HG03575 (cell line): ENCODE measurements at regions not wholly inside any gene's neighbourhood (a gene's known extent, or its start where the extent isn't known, plus 50 kb on each side); places are given as distances from the start of the nearest gene placed in this dataset.

Experiments
- ATAC-seq: cut with Tn5 transposase; IDR thresholded peaks from one replicate; pipeline ENCODE4 v1.9.1; 2021; ENCODE audit not compliant: unreplicated experiment, insufficient number of reproducible peaks, low FRiP score; ENCODE audit errors: extremely low read depth

DNA sequence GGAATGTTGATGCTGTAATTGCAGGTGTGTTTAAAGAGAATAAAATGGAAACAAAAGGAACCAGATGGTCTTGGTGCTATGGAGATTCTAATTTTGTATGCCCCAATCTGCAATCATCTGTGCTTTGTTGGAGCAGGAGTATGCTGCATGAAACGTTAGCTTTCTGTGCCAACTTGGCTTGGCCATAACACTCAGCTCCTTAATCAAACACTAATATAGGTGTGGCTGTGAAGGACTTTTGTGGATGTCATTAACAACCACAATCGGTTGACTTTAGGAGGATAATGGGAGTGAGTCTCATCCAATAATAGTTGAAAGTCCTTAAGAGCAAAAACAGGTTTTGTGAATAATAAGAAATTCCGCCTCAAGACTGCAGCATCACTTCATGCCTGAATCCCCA lies 399.2 kb downstream of the NLGN4X start:
- ATAC-seq, result no peak

DNA sequence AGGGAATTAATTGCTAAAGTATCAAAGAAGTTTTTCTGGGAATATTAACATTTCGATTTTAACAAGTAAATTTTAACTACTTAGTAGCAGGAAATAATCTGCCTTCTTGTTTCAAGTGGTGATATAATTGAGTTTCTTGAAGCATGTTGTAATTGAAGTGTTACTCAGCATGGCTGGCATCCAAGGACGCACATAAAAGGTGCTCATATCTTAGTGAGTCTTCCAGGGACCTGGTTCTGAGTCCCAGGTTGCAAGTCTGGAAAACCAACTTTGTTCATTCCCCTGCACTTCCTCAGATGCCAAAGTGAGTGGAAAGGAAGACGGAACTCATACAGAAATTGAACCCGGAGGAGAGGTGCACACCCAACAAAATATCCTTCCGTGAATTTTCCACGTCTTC lies 399.6 kb downstream of the NLGN4X start:
- no peak for ATAC-seq

GRCh38 chrX:5823903-5824302 lies 404.8 kb downstream of the NLGN4X start:
- no peak for ATAC-seq

GRCh38 chrX:5810636-5811035 lies 418.0 kb downstream of the NLGN4X start:
- ATAC-seq, result no peak

- no peak for ATAC-seq
These were observed 421.5 kb downstream of the NLGN4X start for GRCh38 chrX:5807181-5807580.

- ATAC-seq, result no peak
These were observed 426.3 kb downstream of the NLGN4X start for GRCh38 chrX:5802391-5802790.

DNA sequence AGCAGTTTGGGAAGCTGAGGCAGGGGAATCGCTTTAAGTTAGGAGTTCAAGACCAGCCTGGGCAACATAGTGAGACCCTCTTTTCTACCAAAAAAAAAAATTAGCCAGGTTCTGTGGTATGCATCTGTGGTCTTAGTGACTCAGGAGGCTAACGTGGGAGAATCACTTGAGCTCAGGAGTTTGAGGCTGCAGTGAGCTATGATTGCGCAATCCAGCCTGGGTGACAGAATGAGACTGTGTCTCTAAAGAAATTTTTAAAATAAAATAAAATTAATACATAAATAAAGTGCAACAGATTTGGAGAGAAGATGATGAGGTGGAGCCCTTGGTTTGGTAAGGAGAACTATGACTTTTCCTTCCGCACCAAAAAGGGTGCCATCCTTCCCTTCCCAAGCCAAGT lies 436.9 kb downstream of the NLGN4X start:
- ATAC-seq, result no peak

DNA sequence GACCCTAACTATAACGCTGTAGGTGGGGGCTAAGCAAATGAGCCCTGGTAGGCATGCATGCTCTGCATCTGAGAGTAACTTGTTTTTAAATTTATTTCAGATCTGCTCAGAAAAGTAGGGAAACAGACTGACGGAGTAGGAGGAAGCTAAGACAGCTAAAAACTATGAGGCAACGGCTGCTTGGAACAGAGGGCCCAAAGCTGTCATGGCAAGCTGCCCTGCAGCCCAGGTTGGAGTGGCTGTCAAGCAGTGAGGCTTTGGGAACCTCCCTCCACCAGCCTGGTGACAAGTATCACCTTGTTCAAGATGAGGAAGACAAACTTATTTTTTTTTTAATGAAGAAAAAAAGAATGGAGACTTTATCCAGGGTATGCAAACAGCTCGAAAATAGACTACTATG lies 439.8 kb downstream of the NLGN4X start:
- ATAC-seq, result no peak

- ATAC-seq, result no peak
These were observed 447.8 kb downstream of the NLGN4X start for GRCh38 chrX:5780821-5781220.

DNA sequence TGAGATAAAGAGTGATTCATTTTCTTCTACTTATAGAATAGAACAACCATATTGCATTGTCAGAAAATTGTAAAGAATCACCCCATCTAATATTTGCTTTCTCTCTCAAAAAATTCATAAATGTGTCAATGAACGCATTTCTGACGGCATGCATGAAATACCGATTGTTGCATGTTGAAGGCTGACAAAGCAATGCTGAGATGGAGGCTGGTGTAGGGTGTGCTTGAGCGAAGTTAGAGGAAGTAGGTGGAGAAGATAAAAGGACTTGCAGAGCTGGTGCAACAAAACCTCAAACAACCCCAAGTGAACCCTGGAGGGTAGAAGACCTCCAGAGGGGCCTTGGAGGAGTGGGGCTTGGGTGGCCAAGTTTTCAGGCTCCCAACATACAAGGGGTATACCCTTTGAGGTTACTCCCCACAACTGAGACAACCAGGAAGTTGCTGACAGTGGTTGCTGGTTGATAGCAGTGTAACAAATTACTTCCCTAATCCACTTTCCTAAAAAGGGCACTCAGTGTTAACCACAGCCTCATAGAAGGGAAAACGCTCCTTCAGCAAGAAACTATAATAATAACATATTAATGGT lies 452.7 kb downstream of the NLGN4X start:
- ATAC-seq, result no peak

DNA sequence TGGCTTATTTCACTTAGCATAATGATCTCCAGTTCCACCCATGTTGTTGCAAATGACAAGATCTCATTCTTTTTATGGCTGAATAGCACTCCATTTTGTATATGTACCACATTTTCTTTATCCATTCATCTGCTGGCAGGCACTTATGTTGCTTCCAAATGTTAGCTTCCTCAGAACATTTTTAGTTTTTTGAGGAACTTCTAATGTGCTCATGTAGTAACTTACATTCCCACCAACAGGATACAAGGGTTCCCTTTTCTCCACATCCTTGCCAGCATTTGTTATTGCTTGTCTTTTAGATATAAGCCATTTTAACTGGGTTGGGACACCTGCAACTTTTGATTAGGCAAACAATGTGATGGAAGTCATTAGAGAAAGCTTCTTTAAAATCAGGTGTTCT lies 454.2 kb downstream of the NLGN4X start:
- no peak for ATAC-seq

GRCh38 chrX:5771441-5771840 lies 457.2 kb downstream of the NLGN4X start:
- ATAC-seq, result no peak

- ATAC-seq, result no peak
These were observed 472.1 kb downstream of the NLGN4X start for GRCh38 chrX:5756616-5757015.

DNA sequence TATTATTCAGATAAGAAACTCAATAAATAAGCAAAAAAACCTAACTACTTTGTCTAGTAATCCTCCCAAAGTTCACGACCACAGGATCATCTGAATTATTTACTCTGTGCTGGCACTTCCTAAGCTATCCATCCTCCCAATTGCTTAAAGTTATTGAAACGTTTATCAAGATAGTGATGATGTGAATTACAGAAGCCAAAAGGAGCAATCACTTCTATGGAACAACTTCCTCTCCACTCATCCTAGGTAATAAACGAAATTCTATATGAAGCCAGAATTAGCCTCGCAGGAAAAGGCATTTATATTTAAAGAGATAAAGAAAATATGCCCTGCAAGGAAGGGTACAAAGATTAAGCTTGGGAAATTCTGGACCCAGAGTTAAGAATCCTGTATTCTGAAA lies 475.4 kb downstream of the NLGN4X start:
- no peak for ATAC-seq

DNA sequence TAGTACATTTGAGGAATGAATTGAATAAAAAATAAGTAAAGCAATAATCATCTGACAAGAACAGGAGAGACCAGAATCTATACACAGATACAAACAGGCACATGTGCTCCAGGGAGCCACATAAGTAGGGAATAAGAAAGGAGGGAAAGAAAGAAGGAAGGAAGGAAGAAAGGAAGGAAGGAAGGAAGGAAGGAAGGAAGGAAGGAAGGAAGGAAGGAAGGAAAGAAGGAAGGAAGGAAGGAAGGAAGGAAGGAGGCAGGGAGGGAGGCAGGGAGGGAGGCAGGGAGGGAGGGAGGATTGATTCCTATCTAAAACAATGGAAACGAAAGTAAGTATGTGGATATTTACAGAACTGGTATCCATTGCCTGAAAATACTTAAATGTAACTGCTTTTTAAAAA lies 475.8 kb downstream of the NLGN4X start:
- no peak for ATAC-seq

DNA sequence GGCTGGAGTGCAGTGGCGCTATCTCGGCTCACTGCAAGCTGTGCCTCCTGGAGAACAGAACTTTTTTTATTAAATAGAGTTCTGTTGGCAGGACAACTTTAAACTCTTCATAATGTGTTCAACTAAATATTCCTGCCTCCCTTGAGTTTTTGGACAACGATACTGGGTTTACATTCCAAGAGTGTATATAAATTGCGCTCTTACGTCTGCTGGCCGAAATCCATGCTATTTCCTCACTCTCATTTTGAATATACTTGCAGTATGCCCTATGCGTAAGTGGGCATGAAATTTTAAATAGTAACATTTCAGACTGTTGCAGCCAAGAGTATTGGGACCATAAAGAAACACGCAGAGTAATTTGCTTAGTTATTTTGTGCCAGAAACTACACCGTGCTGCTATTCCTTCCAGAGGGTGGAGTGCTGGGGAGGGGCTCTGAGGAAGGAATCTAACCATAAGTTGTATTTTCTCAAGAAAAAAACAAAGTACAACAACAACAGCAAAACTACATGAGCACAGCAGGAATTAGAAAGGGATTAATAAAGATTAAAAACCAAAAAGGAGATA lies 480.0 kb downstream of the NLGN4X start:
- no peak for ATAC-seq

- ATAC-seq, result no peak
These were observed 482.4 kb downstream of the NLGN4X start for GRCh38 chrX:5746231-5746630.

DNA sequence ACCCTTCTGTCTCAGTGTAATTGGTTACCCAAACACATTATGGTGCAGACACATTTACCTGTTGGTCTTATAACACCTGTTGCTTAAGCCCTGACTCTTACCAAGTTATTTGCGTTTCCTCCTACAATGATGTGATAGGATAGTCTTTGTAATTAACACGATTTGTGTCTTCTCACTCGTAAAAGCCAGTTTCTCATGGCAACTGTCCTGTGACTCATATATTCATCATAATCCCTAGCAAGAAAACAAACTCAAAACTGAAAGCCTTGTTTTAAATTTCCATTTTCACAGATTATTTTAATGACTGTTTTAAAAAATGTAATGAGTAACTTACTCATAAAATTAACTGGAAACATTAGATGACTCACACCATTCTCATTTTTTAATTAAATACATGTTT lies 495.2 kb downstream of the NLGN4X start:
- ATAC-seq, result no peak

DNA sequence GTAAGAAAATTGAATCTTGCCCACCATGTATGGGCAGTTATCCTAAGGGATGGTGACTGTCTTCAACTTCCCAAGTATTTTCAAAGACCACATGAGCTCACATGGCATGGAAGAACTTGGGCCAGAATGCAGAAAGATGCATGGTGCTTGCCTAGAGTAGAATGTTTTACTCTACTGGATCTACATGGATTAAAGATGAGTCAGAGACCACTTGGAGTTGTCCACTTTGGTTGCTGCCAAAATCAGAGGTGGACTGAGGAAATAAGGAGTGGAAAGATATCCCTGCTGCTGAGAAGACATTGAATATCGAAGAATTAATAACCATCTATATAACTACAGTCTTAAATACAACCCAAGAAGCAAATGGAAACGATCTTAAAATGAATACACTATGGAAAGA lies 498.1 kb downstream of the NLGN4X start:
- ATAC-seq, result no peak

DNA sequence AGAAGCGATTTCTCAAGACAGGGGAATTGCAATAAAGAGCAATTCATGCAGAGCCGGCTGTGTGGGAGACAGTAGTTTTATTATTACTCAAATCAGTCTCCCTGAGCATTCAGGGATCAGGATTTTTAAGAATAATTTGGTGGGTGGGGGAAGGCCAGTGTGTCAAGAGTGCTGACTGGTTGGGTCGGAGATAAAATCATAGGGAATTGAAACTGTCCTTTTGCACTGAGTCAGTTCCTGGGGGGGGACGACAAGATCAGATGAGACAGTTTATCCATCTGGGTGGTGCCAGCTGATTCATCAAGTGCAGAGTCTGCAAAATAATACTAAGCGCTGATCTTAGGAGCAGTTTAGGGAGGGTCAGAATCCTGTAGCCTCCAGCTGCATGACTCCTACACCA lies 502.4 kb downstream of the NLGN4X start:
- ATAC-seq, result no peak

DNA sequence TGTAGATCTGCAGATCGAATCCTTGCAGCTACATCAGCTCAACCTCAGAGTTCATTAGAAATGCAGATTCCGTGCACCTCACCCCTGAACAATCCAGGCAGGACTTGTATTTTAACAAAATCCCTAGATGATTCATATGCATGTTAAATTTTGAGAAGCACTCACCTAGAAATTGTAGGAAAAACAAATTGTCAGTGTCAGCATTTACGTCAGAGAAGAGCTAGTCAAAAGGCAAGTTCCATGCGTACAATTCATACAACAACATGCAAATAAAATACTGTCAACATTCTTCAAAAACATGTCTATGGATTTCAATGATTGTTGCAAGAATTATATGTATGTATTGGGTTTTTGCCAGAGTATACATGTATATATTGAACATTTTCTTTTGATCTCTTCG lies 504.5 kb downstream of the NLGN4X start:
- no peak for ATAC-seq
